ENCODE measurements at regions not wholly inside any gene's neighbourhood (a gene's known extent, or its start where the extent isn't known, plus 50 kb on each side); places are given as distances from the start of the nearest gene placed in this dataset.

DNA sequence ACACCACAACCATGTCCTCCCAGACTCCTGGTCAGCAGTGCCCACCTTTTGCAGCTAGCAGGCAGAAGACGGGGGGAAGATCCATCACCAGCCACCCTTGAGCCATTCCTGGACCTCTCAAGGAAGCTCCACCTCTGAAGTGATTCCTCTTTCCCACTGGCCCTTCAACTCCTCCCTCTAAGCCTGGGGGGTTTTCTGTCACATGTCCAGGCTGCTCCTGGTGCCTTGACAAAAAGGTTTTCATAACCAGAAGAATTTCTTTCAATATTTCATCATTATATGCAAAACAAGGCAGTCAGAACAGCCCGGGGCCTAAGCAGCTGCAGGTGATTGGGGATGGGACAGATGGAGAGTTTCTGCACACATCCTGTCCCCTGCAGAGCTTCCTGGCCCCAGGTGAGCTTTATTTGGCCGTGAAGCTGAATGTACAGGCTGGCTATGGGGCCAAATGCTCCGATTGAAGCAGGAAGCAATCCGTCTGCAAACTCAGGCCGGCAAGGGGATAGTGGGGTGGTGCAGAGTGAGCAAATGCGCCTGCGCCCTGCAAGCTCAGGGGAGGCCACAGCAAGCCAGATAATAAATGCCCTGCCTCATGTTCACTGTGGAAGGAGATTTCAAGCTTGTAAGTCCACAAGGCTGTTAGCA is 173.5 kb downstream of the C5orf15 start:
- no peak for DNase-seq

- no peak for DNase-seq
Observed at GRCh38 chr5:133793756-133794465, 174.5 kb downstream of the C5orf15 start.

DNA sequence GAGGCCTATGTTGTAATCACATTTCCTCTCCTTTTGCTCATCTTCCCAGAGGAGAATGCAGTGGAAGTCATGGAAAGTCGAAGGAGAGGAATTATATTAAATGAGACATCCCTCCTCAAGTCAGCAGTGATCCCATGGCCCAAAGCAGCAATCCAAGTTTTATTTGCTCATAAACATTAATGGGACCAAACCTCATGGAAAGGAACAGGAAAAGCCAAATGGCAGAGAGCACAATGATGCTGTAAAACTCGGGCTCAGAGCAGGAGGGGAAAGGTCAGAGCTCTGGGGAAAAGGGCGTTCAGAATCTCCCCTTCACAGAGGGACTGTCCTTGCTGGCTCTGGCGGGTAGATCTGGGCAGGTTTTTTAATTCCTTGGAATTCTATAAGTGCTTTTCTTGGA is 175.8 kb downstream of the C5orf15 start:
- no peak for DNase-seq

- no peak for DNase-seq
Observed at GRCh38 chr5:133792024-133792423, 176.4 kb downstream of the C5orf15 start.

GRCh38 chr5:133790898-133791297 is 177.5 kb downstream of the C5orf15 start:
- no peak for DNase-seq

DNA sequence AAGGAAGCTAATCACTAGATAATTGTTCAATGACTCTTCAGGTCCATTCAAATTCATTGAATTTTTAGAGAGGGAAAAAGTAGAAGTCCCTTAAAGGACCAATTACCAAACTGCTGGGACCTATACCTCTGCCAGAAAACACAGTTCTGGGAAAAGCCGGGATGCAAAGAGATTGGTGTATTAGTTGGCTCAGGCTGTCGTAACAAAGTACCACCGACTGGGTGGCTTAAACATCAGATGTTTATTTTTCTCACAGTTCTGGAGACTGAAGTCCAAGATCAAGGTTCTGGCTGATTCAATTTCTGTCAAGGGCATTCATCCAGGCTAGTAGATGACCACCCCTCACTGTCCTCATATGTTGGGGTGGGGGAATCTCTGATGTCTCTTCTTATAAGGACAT is 177.1 kb upstream of the FSTL4 start:
- DNase-seq: no peak

DNA sequence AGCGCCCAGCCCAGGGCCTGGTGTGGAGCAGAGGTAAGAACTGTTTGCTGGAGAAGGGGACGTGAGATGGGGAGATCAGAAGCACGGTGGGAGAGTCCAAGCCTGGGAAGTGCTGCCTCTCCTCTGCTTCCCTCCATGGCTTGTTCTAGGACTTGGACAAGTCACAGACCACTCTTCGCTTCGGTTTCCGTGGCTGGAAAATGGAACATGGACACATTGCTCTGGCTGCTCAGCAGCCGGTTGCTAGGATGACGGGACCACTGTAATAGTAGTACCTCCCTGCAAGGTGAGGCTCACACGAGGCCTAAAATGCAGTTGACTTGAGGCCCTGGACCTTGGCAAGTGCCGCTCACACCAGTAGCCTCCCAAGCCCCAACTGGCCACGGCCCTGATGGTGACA is 175.8 kb upstream of the FSTL4 start:
- no peak for DNase-seq

DNA sequence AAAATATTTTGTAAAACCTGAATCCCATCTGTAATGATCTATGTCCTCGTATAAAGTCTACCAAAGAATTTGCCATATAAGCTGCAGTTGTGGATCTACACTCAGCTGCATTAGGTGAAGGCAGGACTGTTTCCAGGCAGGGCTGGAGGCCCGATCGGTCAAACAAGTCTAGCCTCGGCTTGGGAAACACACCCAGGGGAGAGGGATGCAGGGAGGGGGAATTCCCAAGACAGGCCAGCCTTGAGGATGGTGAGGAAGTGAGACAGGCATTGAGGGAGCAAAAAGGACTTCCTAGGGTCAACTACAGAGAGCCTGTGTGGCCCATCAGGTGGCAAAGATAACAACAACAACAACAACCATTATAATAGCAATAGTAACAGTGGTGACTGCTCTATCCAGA is 174.1 kb upstream of the FSTL4 start:
- DNase-seq: no peak

GRCh38 chr5:133785182-133785581 is 172.8 kb upstream of the FSTL4 start:
- DNase-seq: no peak

DNA sequence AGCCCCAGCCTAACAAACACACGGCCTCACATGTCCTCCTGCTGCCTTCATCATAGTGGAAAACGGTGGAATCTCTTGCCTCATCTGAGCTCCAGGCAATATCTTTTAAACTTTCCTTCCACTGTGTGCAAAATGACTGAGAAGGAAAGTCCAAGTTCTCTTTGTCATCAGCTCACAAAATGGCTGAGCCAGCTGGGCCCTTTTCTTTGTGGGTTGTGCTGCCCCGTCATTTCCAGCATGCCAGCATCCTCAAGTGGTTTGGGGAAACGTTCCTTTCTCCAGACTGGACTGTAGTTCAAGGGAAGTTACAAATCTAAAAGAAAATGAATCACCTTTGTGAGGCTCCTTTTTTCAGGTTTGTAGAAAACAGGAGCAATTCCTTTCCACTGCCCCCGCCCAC is 171.1 kb upstream of the FSTL4 start:
- DNase-seq: no peak

- DNase-seq: no peak
Observed at GRCh38 chr5:133782736-133783135, 170.4 kb upstream of the FSTL4 start.

GRCh38 chr5:133781436-133782225 is 169.3 kb upstream of the FSTL4 start:
- DNase-seq: no peak

DNA sequence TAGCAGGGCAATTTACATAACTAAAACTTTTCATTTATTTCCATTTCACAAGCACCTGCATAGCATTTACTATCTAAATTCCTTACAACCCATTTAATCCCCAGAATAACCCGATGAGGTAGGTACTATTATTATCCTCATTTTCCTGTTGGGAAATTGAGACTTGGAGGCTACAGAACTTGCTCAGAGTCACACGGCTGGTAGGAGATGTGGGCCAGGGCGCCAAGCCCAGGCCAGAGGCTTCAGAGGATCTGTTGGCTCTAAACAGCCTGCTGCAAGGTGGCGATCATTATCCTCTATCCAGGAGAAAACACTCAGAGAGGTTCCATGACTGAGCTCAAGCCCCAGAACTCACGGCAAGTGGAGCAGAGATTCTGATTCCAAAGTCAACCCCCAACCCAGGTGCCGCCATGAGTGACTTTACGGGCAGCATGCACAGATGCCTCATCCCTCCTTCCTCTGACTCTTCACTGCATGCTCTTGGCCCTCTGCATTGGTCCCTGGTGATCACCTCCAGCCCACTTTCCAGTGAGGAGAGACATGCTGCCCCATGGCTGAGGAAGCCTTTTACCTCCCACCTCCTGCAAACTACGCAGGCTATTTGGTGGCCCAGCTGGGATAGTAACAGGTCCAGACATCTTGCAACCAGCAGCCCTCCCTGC is 168.4 kb upstream of the FSTL4 start:
- no peak for DNase-seq

- no peak for DNase-seq
Observed at GRCh38 chr5:133779828-133780475, 167.6 kb upstream of the FSTL4 start.

- DNase-seq: no peak
Observed at GRCh38 chr5:133778636-133779035, 166.3 kb upstream of the FSTL4 start.

- DNase-seq: no peak
Observed at GRCh38 chr5:133777951-133778350, 165.6 kb upstream of the FSTL4 start.

DNA sequence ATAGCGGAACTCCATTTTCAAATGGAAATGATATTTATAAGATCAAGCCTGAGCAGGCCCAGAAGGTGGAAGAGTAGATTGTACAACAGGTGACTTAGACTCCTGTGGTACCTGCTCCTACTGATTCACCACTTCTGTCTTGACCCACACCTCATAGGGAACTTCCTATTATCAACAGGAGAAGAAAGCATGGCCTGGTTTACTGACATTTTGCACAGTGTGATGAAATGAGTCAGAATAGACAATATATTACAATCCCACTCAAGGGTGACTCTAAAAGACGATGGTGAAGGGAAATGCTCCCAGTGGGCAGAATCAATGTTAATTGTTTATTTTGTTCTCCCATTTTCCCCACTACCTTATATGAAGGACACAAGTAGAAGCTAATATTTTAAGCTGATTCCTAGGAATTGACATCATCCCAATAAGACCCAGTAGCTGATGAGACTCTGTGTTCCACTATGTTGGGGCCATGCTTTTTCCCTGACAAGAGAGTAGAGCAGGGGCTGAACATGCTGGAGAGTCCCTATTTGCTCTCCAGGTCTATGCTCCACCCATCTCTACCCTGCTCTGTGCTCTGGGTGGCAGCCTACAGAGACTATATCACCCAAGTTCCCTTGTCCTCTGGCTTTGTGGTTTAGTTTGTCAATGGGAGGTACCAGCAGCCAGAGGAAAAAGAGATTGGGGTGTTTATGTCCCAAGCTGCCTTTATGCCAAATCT is 163.4 kb upstream of the FSTL4 start:
- DNase-seq: no peak

DNA sequence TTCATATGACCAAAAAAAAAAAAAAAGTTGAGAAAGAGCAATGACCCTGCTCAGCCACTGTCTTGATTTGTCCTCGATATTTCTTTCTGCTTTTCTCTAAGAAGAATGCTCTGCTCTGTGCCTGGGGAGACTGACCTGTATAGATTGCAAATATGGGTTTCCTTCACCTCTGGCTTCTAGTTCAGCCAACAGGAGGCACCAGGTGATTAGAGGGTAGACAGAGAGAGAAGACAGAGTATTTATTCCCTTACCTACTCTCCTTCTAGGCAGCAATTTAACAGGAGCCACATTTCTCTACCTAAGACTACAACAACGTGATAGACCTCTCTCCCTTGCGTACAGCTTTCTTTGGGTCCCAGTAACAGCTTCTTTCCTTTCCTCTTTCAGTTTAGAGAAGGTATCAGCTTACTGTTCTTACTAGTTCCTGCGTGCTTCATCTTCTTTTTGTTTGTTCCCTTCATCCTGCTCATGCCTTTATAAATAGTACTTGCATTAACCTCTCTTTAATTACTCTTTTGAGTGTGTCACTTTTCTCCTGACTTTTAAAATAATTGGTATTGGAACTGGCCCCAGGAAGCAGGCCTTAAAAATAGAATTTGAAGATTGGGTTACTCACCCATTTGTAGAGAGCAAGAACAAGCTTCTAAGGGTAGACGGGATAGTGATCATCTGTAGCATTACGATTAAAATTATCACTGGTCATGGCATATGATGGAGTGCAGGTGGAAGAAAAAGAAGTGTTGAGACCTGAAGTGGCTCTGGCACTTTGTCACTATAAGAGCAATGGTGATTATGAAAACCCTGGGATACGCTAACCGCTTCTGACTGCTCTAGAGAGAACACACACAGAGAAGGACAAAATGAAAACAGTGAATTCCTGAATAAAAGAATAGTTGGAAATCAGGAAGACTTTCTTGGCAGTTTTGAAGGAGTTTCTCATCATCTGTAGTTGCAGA is 161.2 kb upstream of the FSTL4 start:
- DNase-seq: no peak

- DNase-seq: no peak
Observed at GRCh38 chr5:133769842-133770241, 157.5 kb upstream of the FSTL4 start.

DNA sequence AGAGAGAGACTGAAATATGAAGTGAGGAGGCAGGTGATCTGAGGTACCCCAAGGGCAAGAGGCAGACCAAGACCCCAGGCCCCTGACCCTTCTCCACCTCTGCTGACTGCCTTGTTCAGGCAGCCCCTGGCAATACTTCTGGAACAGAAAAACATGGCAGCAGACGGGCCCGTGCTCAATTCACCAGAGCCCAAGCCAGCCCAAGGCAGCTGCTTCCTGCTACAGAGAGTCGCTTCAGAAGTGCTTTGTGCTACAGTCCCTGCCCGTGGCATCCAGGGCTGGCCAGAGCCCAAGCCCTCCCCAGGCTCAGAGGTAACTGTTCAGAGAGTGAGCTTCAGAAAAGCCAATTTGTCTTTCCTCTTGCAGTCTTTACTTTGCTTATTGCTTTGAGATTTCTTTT is 151.4 kb upstream of the FSTL4 start:
- no peak for DNase-seq

DNA sequence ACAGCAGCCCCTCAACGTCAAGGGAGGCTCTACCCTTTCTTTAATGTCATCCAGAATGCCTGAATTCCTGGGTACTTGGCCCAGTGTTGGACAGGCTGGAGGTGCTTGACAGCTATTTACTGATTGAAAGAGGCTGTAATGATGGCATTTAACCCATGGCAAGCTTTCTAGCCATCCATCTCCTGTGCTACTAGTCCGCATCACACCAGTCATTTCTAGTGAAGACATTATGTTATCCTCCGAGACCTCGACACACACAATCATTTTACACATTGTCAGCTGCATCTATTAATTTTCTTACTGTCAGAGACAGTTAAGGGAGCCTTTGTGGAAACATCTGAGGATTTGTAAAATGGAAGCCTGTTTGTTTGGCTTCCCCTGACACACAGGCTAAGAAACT is 149.3 kb upstream of the FSTL4 start:
- DNase-seq: no peak
